HepG2 (cell line): ENCODE measurements at regions not wholly inside any gene's neighbourhood (a gene's known extent, or its start where the extent isn't known, plus 50 kb on each side); places are given as distances from the start of the nearest gene placed in this dataset.

Experiments
- ATAC-seq: fragments of 200-7000 bp; cut with Tn5 transposase; 3 replicates; pipeline ENCODE4 v1.9.1; 2020; ENCODE audit warnings: mild to moderate bottlenecking, moderate library complexity
- BruUV-seq: library from RNA; stranded (reverse); fragments of 400-500 nt; replicated peaks from 2 replicates; lab custom pipeline; 2021; lab: Mats Ljungman, UMichigan
- CTCF ChIA-PET: fragments of 300-600 bp; formaldehyde crosslinking; extraction: SDS; loops from one replicate; lab custom pipeline; 2021; ENCODE audit warnings: low total read pairs, inconsistent platforms, low intra/inter-chr PET ratio; lab: Yijun Ruan, JAX
- POLR2A ChIA-PET: fragments of 350-600 bp; sonication (Branson Sonifier 250); formaldehyde crosslinking; loops from one replicate; lab custom pipeline; 2020; ENCODE audit warnings: antibody characterized with exemption, inconsistent platforms; lab: Yijun Ruan, JAX
- DNase-seq: peaks from one replicate; pipeline ENCODE4 v3.0.0-alpha.2; 2015; ENCODE audit warnings: low spot score
- FAIRE-seq: peaks from 3 replicates; lab custom pipeline; 2011; peaks lifted over from hg19 to GRCh38; lab: Jason Lieb, UNC
- H2AFZ ChIP-seq: one replicate; pipeline ENCODE4 v1.6.1; 2011; ENCODE audit warnings: low read length, inconsistent platforms
- H3K27ac ChIP-seq: fragments of 300-600 bp; 3 replicates; pipeline ENCODE4 v1.8.0; 2011; ENCODE audit warnings: mixed run types, mild to moderate bottlenecking, mixed read lengths, low read length, inconsistent platforms; ENCODE audit not compliant: insufficient read depth; ENCODE audit errors: extremely low read length
- H3K27me3 ChIP-seq, 2 experiments: fragments of 200-600 bp in 1 of 2; 2 replicates in 1 of 2; 3 replicates in 1 of 2; pipeline versions ENCODE4 v1.6.0 to v1.8.0; 2011; ENCODE audit warnings: low read length in 2 of 2, mild to moderate bottlenecking in 2 of 2, moderate library complexity in 2 of 2, inconsistent platforms in 1 of 2; ENCODE audit not compliant: insufficient read depth in 2 of 2, control insufficient read depth in 1 of 2
- H3K36me3 ChIP-seq, 2 experiments: fragments of 200-600 bp in 1 of 2; replicated peaks in 1 of 2; 2 replicates in 1 of 2; 3 replicates in 1 of 2; pipeline versions ENCODE4 v1.5.1 to v1.8.0; 2011; ENCODE audit warnings: low read length in 2 of 2, inconsistent platforms in 1 of 2; ENCODE audit not compliant: insufficient read depth in 2 of 2, control insufficient read depth in 1 of 2
- H3K4me1 ChIP-seq: 2 replicates; pipeline ENCODE4 v1.5.1; 2012; ENCODE audit warnings: low read length, inconsistent platforms; ENCODE audit not compliant: insufficient read depth
- H3K4me2 ChIP-seq: 2 replicates; pipeline ENCODE4 v1.6.0; 2011; ENCODE audit warnings: low read depth, low read length, inconsistent platforms
- H3K4me3 ChIP-seq, 3 experiments: fragments of 200-600 bp in 1 of 3; sonication (generic), shearing (Covaris generic) in 1 of 3; replicated peaks in 1 of 3; 2 replicates each; pipeline ENCODE4 v1.5.1; 2011 to 2016; ENCODE audit warnings: low read length in 3 of 3, inconsistent platforms in 2 of 3, low read depth in 2 of 3, mild to moderate bottlenecking in 2 of 3, control low read depth in 1 of 3, mixed read lengths in 1 of 3; ENCODE audit not compliant: insufficient read depth in 1 of 3
- H3K79me2 ChIP-seq: one replicate; pipeline ENCODE4 v1.6.1; 2011; ENCODE audit warnings: low read length, inconsistent platforms; ENCODE audit not compliant: insufficient read depth
- H3K9ac ChIP-seq: 2 replicates; pipeline ENCODE4 v1.6.0; 2011; ENCODE audit warnings: mild to moderate bottlenecking, low read depth, low read length, inconsistent platforms; ENCODE audit not compliant: insufficient read depth
- H3K9me3 ChIP-seq: 2 replicates; pipeline ENCODE4 v1.5.1; 2012; ENCODE audit warnings: mild to moderate bottlenecking, low read length
- H4K20me1 ChIP-seq: 2 replicates; pipeline ENCODE4 v1.6.0; 2011; ENCODE audit warnings: inconsistent platforms, mild to moderate bottlenecking, low read length, moderate library complexity; ENCODE audit not compliant: insufficient read depth
- CC2D1A ChIP-seq: sonication (generic); formaldehyde crosslinking; IDR thresholded peaks from 2 replicates; pipeline ENCODE4 v1.8.1; 2023; ENCODE audit warnings: mild to moderate bottlenecking, missing genetic modification reagents
- DDIT3 ChIP-seq: sonication (generic); formaldehyde crosslinking; IDR thresholded peaks from 2 replicates; pipeline ENCODE4 v1.4.0; 2020; ENCODE audit warnings: mild to moderate bottlenecking, missing genetic modification reagents
- FOXM1 ChIP-seq: sonication (generic); formaldehyde crosslinking; IDR thresholded peaks from 2 replicates; pipeline ENCODE4 v1.5.0; 2020; ENCODE audit warnings: missing genetic modification reagents
- PATZ1 ChIP-seq: sonication (generic); formaldehyde crosslinking; IDR thresholded peaks from 2 replicates; pipeline ENCODE4 v1.4.0; 2020; ENCODE audit warnings: missing genetic modification reagents
- PAXIP1 ChIP-seq: sonication (generic); formaldehyde crosslinking; conservative IDR thresholded peaks from 2 replicates; pipeline ENCODE4 v1.4.0; 2020; ENCODE audit warnings: mild to moderate bottlenecking, missing genetic modification reagents, moderate library complexity
- ZNF564 ChIP-seq: sonication (generic); formaldehyde crosslinking; IDR thresholded peaks from 2 replicates; pipeline ENCODE4 v1.8.1; 2023; ENCODE audit warnings: mild to moderate bottlenecking, missing genetic modification reagents
- ZNF616 ChIP-seq: sonication (generic); formaldehyde crosslinking; IDR thresholded peaks from 2 replicates; pipeline ENCODE4 v1.5.0; 2020; ENCODE audit warnings: low read depth, mild to moderate bottlenecking, missing genetic modification reagents
- WGBS: methylation state at CpG from one replicate; pipeline ENCODE4 v1.1.6; 2017; ENCODE audit warnings: low lambda C conversion rate; 5-methylcytosine and 5-hydroxymethylcytosine counted together
- in situ Hi-C: cut with HindIII; loops from 2 replicates; pipeline ENCODE4 v1.10.0; 2017; ENCODE audit warnings: low pct_unique_long_range_greater_than_20kb; ENCODE audit not compliant: extremely low pct_ligation_motif_present
- intact Hi-C: fragments of 100-400 bp; cut with micrococcal nuclease; formaldehyde crosslinking; loops from one replicate; pipeline ENCODE4 v1.10.0; 2022; ENCODE audit not compliant: unreplicated experiment

- Histone ChIP-seq H4K20me1 (no peaks in the 10 kb centered on the region), H3K9me3 (no peaks in the 10 kb centered on the region), H3K4me1 (0 out of 2 replicates have a peak, but pooled peaks cover 5% of the 10 kb centered on the region), H3K9ac (no peak overlapping the region), H3K4me2 (no peak overlapping the region), H2AFZ (no peak overlapping the region), H3K27me3 (peaks cover 0 to 15% of the 10 kb centered on the region in 2 experiments; a peak in 1 of 5 replicates), H3K36me3 (no peaks in the 10 kb centered on the region), H3K4me3 (no peak overlapping the region), H3K27ac (no peak overlapping the region), H3K79me2 (no peaks in the 10 kb centered on the region)
- DNase-seq (no peak), FAIRE-seq (no peak), ATAC-seq (no peak)
- WGBS = 50% methylated on average over 7 of the region's 7 CpGs
- no TSS peak for BruUV-seq
- TF ChIP-seq DDIT3 (CRISPR knock-in tag) = no peak
- TF ChIP-seq ZNF564 (CRISPR knock-in tag) = no peak
- no peak for TF ChIP-seq CC2D1A (CRISPR knock-in tag)
- no peak for TF ChIP-seq ZNF616 (CRISPR knock-in tag)
- no peak for TF ChIP-seq PATZ1 (CRISPR knock-in tag)
- no peak for TF ChIP-seq PAXIP1 (CRISPR knock-in tag)
- TF ChIP-seq FOXM1 (CRISPR knock-in tag) = no peak
- intact Hi-C loops = no loop called here
- in situ Hi-C loops = no loop called here
- CTCF ChIA-PET = no interaction called here
- POLR2A ChIA-PET = no interaction called here
Observed at GRCh38 chr7:27030393-27031050, 65.3 kb downstream of the HOXA1 start.
